Cerebellar cortex (tissue), 1 donor: ENCODE measurements at regions not wholly inside any gene's neighbourhood (a gene's known extent, or its start where the extent isn't known, plus 50 kb on each side); places are given as distances from the start of the nearest gene placed in this dataset.
A peak's percentile ranks its signal among the peaks of the same experiment; 100 is the strongest.
"Not testable (repeated sequence)": the region's sequence is repeated elsewhere in the genome, so short reads cannot be mapped to it uniquely, and the experiment has no call there.

Experiments used
- DNase-seq: peaks from one replicate; pipeline ENCODE4 v3.0.0-alpha.2; 2015; ENCODE audit warnings: low spot score

DNA sequence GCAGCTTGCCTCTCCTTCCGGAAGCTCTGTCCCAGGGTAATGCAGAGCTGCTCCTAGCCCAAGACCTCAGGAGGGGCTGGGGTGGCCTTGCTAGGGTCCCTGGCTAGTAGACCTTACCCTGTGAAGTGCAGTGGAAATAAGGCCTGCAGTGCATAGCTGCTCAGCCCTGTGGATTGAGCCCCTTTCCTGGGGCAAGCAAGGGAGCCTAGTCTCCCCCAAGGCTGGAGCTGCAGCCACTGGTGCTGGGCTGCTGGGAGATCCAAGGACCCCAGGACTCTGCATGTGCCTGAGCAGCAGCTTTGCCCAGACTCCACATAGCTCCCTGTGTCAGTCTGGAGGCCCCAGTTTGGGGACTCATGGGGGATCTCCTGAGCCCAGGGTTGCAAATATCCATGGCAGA is 57.9 kb downstream of the FANCF start:
- DNase-seq: no peak

DNA sequence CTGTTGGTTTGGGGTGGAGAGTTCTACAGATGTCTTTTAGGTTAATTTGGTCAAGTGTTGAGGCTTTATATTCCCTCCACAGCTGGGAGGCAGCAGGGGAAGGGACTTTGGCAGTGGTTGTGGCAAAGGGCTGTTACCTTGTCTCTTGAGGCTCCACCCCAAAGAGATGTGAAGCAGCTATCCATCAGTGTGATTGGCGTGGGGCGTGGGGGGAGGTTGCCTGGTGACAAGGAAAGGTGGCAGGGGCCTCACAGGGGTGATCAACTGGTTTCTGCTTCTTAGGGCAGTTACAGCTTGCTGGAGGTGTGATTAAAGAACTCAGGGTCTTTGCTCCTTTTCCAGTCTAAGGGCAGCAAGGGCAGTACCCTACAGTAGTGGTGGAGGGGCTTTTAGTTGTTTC is 59.3 kb downstream of the FANCF start:
- DNase-seq: no peak

DNA sequence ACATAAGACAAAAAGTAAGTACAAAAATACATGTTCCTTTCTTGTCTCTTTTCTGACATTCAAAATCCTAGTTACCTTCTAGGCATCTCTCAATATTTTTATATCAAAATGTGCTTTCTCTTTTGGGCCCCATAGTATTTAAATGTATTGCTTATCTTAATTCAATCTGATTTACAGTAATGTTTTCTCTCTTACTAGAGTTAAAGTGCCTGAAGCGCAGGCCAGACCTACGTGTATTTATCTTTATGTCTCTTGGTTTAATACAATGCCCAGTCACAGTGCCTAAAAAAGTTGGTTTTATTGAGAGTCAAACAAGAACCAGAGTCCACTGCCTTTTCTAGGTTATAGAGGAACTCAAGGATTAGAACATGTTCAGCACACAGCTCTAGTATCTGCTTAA is 64.3 kb downstream of the FANCF start:
- no peak for DNase-seq

DNA sequence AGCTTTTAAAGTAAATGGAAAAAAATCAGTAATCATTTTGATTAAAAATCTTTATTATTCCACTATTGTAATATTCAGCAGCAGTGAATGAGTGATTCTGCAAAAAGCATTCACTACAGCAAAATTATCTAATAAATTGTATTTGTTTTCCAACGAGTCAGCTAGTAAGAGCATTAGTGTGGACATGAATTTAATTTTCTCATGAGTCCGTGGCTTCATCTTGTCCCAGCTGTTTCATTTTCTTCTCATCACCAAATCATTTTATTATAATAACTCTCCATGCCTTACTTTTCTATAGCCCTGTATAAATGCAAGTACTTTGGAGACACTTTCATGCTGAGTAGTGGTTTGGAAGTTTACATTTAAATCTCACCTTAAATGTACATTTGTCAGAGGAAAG is 66.2 kb downstream of the FANCF start:
- no peak for DNase-seq

DNA sequence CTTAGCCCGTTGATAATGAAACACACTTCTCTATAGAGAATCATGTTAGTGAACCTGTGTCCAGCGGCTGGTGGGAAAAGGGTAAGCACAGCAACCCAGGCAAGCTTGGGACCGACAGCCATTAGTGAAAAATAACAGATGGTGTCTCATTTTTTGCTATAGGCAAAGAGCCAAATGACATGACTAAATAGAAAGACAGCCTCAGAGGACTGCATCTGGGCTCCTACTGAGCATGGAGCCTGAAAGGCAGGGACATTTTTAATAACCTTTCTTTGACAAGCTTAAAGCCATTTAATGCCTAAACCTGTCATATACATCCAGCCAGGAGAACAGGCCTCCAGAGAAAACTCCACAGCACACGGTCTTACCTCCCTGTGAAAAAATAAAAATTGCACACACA is 67.0 kb downstream of the FANCF start:
- DNase-seq: no peak

DNA sequence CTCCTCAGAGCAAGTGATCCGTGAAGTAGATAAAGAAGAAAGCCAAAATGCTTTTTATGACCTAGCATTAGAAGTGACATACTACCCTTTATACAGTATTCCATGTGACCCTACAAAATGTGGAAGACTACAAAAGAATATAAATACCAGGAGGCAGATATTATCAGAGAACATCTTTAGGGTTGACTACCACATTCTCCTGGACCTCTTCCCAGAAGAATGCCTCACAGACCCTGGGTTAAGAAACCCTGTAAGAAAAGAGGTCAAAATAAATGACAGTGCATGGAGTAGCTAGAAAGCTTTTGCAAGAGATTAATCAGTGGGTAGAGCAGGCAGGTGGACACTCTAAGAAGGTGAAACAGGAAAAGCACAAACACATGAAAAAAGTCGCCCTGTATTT is 69.2 kb downstream of the FANCF start:
- DNase-seq: no peak

DNA sequence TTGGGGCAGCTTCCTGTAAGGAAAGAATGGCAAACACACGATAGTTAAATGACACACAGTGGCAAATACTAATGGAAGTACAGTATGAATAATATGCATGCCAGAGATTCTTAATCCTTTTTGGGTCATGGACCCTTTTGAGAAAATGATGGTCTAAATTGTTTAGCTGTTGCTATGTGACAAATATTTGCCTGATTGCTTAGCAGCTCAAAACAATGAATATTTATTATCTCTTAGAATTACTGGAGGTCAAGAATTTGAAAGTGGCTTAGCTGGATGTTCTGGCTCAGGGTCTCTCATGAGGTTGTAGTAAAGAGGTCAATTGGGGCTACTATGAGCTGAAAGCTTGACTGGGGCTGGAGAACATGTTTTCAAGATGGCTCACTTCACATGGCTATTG is 69.7 kb downstream of the FANCF start:
- no peak for DNase-seq

DNA sequence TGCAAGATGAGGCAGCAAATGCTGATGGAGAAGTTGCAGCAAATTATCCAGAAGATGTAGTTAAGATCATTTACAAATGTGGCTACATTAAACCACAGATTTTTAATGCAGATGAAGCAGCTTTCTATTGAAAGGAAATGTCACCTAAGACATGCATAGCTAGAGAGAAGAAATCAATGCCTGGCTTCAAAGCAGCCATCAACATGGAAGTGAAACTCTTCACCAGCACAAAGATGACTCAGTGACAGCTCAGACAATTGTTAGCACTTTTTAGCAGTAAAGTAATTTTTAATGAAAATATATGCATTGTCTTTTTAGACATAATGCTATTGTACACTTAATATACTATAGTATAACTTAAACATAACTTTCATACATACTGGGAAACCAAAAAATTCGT is 71.4 kb downstream of the FANCF start:
- DNase-seq: no peak

DNA sequence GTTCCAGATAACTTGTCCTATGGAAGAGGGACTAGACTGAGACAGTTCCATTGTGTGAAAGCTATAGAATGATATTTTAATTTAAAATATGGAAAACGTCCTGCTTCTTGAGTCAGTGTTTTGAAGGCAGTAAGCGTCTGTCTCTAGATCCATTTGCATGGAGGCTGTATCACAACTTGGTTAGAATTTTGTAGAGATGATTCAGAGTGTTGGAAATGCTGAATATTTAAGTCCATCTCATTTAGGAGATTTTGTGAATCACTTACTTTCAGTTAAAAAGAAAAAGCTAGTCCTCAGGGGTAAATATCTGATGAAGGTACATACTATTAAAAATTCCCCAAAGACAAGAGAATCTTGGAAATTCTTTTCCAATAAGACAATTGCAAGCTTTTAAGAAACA is 72.7 kb downstream of the FANCF start:
- no peak for DNase-seq

DNA sequence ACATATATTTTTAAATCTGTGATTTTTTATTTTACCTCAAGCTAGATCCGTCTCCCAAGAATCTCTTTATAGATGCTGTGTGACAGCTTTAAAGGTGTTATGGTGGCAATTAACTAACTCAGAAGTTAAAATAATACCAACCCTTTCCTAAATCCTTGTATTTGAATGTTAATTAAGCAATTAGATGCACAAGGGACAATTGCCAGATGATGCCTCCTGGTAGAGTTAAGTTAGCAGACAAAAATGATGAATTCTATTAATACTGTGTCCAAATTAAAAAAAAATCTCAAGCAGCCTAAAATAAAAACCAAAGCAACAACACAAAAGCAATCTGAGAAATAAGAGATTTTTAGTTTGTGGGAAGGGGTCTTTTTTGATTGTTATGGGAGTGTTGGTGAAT is 78.9 kb downstream of the FANCF start:
- no peak for DNase-seq

DNA sequence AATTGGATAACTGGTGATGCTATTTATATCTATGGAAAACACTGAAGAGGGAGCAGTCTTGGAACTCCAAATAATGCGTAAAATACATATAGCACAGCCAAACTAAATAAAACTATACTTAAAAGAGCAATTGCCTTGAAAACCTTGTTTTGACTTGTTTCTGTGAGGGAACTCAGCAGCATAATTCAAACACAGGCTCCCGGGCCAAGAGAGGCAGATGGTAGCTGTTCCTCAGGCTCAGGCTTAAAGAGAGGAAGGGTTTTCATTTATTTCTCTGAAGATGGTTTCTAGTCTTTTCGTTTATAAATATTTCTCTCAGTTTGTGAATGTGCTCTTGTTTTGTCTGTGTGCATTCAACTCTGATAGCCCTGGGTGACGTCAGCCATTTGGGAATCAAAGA is 82.4 kb downstream of the FANCF start:
- DNase-seq: no peak

DNA sequence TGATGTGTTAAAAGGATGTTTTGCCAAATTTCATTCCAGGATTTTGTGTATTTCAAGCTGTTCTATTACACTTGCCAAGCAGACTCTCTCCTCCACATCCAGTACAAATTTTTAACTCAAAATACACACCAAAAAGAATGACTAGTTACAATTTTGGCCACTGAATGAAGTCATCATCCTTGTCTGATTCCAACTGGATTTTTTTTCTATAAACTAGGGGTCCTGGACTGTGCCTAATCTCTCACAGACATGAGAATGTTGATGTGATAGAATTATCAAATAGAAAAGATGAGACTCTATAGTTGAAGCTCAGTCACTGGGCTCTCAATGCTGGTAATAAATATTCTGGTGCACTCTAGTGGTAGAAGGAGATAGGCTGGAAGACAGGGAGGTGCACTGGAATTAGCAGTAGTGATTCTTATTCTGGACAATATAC is 85.8 kb downstream of the FANCF start:
- peak; percentile 17 for DNase-seq

DNA sequence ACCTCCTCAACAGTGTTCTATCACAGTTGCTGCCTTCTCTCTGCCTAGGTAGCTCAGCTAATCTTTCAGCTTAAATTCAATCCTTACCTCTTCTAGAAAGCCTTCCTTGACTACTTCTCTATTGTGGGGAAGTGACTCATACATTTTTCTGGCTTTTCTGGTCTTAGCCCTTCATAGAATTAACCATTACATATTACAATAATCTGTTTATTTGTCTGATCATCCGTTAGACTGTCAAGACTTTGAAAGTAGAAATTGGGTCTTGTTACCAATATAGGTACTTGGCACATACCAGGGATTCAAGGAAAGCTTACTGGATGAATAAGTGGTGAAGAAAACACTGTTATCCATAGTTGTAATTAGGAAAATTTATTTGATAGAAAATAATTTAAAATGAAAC is 89.6 kb downstream of the FANCF start:
- DNase-seq: no peak

DNA sequence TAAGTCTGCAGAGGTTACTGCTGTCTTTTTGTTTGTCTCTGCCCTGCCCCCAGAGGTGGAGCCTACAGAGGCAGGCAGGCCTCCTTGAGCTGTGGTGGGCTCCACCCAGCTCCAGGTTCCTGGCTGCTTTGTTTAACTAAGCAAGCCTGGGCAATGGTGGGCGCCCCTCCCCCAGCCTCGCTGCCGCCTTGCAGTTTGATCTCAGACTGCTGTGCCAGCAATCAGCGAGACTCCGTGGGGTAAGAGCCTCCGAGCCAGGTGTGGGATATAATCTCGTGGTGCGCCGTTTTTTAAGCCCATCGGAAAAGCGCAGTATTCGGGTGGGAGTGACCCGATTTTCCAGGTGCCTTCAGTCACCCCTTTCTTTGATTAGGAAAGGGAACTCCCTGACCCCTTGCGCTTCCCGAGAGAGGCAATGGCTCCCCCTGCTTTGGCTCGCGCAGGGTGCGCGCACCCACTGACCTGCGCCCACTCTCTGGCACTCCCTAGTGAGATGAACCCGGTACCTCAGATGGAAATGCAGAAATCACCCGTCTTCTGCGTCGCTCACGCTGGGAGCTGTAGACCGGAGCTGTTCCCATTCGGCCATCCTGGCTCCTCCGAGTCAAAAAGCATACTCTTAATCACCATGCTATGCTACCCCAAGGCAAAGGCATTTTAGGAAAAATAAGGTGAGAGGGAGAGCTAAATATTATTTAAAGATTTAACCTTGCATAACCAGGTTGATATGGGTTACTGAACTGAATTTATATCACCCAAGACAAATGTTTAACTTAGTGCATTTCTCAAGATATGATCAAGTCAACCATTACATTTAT is 96.8 kb downstream of the FANCF start:
- not testable (repeated sequence) for DNase-seq

DNA sequence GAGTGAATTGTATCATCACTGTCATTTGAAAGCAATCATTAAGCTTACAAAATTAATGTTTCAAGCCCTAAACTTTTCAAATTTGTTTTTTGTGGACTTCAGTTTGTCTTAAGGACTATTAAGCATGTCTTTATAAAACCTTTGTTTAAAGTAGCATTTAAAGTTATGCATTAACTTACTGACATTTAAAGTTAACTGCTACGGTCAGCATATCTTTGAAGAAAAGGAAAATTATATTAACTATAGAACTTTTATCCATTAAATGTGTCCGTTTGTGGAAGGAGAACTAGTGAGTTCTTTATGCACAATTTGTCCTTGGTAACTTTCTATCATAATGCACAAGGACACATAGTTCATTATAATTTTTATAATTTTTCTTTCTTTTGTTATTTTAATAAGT is 103.4 kb downstream of the FANCF start:
- DNase-seq: no peak

DNA sequence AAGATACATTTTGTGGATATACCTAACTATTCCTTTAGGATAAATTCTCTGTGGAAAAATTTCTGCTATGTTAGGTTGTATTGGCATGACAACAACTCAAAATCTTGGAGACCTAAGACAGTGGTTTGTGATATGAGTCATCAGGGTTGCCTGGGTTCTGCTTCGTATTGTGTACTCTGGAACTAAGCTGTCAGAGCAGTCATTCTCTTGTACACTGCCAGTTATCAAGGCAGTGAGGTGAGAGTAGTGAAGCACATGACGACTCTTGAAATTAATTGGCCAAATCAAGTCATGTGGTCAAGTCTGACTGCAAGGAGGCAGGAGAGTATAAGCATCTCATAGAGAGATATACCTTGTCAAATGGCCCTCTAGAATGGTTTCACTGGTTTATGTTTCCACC is 104.4 kb downstream of the FANCF start:
- no peak for DNase-seq

DNA sequence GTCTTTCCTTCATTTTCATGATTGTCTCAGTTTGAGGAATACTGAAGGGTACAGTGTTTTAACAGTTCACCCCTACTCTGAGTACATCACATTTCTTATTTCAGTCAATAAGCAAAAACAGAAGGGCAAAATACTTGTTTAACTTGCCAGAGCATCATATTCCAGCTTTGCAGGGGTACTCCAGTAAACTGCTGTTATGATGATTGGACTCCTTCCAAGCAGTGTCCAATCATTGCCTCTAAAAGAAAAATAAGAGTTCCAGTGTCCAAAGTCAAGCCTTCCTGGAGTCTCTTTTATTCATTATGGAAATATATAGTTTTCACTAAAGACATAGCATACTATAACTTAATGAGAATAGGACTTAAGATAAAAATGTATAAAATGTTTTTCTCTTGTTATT is 105.1 kb downstream of the FANCF start:
- no peak for DNase-seq

DNA sequence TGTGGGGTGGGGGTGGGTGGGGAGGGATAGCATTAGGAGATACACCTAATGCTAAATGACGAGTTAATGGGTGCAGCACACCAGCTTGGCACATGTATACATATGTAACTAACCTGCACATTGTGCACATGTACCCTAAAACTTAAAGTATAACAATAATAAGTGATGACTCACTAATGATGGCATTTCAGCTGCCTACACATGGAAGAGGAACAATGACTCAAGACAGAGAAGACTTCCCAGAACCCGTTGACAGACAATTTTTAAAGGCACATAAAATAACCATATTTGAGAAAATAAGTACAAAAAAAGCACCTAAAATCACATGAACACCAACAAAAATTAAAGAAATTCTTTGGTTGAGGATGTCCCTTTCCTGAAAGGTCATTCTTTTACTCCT is 107.3 kb downstream of the FANCF start:
- not testable (repeated sequence) for DNase-seq

DNA sequence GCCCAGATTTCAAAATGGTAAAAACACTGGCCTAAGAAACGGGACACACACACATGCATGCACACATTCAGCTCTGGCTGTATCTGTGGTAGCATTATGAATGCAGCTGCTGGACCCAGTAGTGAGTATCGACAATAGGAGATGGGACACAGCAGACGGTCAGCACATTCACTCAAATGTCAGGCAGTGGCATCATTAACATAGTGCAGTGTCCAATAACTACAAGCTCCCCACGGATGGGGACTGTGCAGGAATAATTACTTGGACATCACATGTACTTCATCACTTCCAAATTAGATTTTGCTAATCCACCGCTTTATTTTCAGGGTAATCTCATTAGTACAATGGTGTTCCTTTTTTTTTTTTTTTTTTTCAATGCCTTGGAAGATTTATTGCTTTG is 109.5 kb downstream of the FANCF start:
- no peak for DNase-seq

DNA sequence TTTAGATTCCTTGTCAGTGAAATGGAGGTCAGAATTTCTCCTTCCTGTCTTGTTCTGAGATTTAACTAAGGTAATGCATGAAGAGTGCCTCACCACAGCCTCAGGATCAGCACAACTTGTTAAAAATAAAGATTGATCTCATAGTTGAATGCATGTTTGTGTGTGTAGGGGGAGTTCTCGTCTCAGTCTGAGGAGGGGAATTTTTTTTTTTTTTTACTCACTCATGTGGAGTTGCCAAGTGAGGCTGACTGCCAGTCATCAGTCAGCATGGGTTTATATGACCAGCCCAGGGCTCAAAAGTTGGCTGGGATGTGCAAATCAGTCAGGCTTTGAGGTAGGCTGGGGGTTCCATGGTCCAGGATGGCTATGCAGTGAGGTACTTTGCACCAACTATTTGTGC is 113.2 kb downstream of the FANCF start:
- no peak for DNase-seq

DNA sequence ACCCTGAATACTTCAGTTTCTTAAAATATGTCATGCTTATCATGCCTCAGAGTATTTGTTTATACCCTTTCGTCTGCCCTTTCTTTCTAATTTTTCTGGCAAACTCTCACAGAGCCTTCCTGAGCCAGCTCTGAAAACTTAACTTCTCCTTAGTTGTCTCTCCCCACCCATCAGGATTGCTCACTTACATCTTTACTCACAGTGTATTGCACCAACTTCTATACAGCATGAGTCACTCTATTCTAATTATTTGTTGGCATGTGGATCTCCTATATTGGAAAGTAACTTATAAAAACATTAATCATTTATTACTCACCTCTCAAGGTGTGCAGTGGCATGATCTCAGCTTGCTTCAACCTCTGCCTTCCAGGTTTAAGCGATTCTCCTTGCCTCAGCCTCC is 114.9 kb downstream of the FANCF start:
- DNase-seq: no peak

DNA sequence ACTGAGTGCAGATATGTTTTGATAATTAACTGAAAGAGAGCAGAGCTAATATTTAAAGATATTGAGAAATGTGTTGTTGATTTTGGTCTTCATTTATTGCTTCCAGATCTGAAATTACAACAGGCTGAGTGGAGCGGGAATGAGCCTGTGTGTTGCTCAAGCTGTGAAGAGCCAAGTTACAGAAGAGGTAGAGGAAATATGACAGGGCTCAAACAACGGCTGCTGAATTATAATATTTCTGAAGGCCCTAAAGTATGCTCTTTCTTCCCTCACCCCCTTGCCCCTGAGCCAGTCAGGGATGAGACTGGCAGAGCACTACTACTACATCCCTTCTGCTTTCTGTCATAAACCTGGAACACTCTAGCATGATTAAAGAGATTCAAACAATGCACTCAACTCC is 115.6 kb downstream of the FANCF start:
- no peak for DNase-seq

DNA sequence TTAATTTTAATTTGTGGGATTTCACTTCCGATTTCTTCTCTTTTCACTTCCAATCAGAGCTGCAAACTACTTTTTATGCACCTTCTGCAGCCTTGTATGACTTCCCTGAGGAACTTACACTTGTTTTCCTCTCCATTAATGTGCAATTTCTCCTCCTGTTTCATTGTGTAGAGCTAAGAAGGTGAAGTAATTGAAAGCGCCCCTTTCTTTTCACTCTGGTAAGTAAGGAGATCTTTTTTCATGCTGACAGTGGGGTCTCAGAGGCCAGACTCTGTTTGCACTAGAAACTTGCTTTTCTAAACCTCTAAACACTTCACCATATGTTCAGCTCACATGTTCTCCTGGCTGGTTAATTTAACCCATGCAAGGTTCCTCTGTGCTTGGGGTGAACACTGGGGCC is 117.0 kb downstream of the FANCF start:
- DNase-seq: no peak

DNA sequence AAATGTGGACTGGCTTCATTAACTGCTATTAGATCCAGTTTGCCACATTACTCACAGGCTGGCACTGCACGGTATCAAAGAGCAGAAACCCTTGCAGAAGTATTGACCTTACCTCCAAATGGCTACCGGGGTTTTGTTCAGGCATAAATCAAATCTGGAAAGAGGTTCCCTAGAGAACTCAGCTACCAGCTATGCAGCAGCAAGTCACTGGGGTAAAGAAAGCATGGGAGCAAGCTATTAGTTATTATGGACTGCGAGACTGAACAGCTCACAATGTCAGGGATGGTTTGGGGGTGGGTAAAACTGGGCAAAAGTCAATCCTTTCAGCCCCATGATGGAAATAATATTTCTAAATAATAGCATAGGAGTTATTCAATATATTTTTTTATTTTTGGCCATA is 128.1 kb downstream of the FANCF start:
- no peak for DNase-seq
